ENCODE measurements at regions not wholly inside any gene's neighbourhood (a gene's known extent, or its start where the extent isn't known, plus 50 kb on each side); places are given as distances from the start of the nearest gene placed in this dataset.
"Not testable (repeated sequence)": the region's sequence is repeated elsewhere in the genome, so short reads cannot be mapped to it uniquely, and the experiment has no call there.

DNA sequence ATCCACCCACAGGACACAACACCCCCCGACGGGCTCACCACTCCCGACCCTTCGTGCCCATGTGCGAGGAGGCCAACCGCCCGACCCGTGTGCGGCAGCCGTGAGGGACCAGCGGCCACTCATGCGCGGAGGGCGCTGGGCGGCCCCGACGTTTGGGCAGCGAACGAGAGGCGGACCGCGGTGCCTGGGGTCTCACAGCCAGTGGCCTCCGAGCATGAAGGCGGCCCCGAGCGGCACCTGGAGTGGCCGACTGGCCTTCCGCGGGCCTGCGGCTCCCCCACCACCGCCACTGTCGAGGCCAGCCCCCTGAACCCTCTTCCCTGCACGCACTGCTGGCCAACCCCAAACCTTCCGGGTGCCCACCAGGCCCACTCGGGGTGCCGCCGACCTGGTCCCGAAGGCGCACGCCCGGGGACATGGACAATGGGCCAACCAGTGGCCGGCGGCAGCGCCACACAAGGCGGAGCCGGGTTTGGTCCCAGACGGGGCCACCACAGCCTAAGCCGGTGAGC lies 4274.9 kb upstream of the OR11H1 start:
- no peak for DNase-seq (ENCODE audit: low spot score)

DNA sequence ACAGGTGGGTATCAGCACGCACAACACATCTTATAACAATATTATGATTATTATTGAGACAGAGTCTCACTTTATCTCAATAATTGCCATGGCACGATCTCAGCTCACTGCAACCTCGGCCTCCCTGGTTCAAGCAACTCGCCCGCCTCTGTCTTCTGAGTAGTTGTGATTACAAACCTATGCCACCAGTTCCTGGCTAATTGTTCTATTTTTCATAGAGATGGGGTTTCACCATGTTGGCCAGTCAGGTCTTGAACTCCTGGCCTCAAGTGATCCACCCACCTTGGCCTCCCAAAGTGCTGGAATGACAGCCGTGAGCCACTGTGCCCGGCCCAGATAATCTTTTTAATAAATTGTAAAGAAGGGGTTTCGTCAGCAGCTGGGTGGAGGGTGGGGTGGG lies 4257.0 kb upstream of the OR11H1 start:
- not testable (repeated sequence) for DNase-seq (ENCODE audit: low spot score)

DNA sequence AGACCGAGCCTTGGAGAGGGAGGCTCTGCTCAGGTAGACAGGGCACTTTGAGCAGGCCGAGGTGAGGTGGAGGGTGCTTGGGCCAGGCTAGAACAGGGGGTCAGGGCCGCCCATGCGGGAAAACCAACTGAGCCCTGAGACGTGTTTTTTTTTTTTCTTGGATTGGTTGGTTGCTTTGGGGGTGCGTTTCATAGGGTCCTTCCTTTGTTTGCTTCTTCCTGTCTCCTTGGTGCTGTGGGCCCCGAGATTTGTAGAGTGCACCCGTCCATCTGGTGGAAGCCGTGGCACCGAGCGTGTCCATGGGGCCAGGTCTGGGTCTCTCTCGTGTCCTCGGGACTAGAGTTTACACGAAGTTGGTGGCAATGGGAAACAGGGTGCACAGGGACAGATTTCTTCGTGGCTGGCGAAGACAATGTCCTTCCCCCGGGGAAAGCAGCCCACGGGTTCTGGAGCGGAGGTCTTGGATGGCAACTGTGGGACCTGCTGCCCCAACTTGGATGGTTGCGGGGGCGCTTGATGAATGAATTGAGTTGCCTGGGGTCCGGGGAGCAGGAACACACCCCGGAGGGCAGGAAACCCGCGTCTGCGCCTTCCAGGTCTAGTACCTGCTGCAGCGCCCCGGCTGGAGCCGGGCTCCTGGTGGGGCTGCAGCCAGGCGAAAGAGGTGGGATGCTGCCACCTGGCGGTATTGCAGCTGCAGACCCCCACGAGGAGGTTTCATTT lies 4242.7 kb upstream of the OR11H1 start:
- peak; percentile 42 for DNase-seq (ENCODE audit: low spot score)

DNA sequence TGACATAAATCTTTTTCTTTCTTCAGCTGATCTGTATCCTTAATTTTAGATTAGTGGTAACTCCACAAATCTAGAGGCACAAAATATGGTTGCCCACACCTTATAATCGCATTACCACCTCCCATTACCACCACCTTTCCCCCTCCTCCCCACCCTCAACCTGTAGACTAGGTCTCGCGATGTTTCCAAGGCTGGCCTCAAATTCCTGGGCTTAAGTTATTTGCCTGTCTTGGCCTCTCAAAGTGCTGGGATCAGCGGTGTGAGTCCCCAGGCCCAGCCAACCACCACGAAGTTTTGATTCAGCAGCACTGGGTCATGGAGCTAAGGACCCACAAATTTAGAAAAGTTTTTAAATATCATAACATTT lies 4242.2 kb upstream of the OR11H1 start:
- DNase-seq (ENCODE audit: low spot score), result not testable (repeated sequence)

DNA sequence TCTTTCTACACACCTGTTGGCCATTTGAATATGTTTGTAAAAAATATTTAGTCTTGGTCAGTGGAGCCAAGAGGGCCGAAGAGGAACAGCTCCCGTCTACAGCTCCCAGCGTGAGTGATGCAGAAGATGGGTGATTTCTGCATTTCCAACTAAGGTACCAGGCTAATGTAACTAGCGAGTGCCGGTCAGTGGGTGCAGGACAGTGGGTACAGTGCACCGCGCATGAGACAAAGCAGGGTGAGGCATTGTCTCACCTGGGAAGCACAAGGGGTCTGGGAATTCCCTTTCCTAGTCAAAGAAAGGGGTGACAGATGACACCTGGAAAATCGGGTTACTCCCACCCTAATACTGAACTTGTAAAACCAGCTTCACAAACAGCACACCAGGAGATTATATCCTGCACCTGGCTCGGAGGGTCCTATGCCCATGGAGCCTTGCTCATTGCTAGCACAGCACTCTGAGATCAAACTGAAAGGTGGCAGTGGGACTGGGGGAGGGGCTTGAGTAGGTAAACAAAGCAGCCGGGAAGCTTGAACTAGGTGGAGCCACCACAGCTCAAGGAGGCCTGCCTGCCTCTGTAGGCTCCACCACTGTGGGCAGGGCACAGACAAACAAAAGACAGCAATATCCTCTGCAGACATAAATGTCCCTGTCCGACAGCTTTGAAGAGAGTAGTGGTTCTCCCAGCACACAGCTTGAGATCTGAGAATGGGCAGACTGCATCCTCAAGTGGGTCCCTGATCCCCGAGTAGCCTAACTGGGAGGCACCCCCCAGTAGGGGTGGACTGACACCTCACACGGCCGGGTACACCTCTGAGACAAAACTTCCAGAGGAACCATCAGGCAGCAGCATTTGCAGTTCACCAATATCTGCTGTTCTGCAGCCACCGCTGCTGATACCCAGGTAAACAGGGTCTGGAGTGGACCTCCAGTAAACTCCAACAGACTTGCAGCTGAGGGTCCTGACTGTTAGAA lies 4239.5 kb upstream of the OR11H1 start:
- DNase-seq (ENCODE audit: low spot score), result not testable (repeated sequence)

DNA sequence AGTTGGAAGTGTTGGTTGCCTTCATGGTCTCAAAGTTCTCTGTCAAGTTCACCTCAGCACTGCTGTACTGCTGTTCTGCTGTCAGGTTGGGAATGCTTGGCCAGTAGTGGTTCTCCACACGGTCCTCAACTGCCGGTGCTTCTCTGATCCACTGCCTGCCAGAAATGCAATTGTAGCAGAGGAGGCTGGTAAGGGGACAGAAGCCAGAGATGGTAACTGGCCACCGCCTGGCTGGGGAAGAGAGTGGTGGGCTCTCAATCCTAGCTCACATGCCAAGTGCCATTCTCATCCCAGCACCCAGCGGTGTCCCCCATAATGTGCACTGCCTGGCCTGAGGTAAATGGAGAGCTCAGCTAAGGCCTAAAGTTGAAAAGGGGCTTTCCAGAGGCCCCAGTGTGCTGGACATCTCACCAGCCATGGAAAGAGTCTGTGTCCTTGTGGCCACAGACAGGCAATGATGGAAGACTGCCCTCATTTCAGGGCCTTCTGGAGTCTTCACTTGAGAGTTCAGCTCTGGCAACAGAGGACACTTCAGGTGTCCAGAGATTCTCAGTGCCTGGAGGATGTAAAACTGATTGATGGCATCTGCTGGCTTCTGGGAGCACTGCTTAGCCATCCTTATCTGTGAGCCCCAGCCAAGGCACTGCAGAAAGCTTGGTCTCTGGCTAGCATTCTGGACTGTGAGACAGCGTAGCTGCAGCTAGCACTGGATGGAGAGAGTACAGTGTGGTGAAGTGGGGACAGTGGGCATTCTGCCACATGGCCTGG lies 4229.7 kb upstream of the OR11H1 start:
- DNase-seq (ENCODE audit: low spot score), result not testable (repeated sequence)

DNA sequence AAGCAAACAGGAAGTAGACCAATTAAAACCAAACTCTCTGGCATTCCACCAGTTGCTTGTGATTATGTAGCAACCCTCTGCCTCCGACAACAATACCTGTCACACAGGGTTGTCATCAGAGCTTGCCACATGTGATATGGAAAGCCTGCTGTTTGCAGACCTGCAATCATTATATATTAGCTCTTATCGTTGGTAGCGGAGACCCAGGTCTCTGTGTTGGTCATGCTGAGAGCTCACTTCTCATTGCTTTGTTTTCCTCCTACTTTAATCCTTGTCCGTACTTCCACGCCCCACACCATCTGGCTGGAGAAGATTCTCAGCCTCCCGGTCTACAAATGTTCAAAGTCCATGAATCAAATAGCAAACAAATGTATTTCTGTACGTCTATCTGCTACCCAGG lies 4225.6 kb upstream of the OR11H1 start:
- not testable (repeated sequence) for DNase-seq (ENCODE audit: low spot score)

DNA sequence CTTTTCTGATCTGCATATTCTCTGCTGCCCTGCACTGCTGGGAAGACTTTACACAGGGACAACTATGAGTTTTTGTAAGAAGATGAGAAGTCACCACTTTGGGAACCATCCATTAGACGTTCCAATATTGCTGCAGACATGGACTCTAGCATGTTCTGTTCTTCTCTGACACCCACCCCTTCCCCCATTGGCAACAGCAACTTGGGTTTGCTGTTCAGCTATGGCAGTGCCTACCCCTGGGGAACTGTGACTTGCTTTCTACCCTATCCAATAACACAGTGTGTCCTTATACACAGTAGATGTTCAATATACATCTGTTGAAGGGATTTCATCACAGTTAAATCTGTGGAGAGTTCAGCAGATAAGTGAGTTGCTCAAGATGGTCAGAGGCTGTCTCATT lies 4225.1 kb upstream of the OR11H1 start:
- not testable (repeated sequence) for DNase-seq (ENCODE audit: low spot score)

DNA sequence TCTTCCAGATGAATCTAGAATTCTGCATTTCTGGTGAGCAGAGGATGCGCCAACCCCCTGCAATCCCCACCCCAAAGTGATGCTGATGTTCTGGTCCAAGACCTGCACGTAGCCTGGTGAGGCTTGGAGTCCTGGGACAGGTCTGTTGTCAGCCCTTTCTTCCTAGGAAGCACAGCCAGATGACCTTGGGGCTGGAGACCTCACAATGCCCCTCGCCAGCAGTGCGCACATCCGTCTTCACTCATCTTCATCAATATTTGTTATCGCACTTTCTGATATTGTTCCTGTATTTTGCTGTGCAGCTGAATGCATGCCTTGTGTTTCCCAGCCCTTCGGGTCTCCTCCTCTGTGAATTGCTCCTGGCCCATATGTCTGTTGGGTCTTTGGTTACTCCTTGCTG lies 4222.8 kb upstream of the OR11H1 start:
- not testable (repeated sequence) for DNase-seq (ENCODE audit: low spot score)

DNA sequence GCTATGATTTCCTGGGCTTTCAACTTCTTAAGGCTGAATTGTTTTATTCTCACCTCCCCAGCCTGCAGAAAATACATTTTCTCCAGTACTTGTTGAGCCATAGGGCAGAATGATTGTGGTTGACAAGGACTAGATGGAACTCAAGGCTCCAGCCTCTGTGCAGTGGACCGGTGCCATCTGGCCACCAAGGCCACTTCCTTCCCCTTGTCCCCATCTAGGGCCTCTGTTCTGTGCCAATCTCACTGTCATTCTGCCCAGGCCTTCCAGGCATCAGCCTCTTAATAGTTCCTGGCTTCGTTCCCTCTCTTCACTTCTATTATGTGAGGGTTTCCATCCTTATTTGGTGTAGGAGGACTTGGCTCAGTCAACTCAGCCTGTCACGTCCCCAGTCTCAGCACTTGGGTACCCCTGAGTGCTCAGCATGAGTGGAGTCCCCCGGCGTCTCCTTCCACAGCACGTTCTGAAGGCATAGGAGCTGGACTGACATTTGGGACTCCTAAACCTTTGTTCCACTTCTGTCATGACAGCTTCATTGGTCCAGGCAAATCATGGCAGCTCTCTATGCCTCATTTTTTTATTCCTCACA lies 4221.0 kb upstream of the OR11H1 start:
- not testable (repeated sequence) for DNase-seq (ENCODE audit: low spot score)

DNA sequence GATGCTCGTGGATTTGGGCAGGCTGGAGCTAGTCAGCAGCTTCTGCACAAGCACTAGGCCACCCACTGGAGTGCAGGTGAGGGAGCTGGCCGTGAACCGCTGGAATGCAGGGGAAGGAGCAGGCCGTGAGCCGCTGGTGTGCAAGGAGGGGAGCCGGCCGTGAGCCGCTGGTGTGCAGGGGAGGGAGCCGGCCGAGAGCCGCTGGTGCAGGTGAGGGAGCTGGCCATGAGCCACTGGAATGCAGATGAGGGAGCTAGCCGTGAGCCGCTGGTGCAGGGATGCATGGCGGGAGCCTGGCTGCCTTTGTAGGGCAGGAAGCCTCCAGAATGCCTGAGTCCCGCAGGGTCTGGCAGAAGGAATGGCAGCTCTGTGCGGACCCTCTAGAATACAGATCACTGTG lies 4220.0 kb upstream of the OR11H1 start:
- DNase-seq (ENCODE audit: low spot score), result no peak

DNA sequence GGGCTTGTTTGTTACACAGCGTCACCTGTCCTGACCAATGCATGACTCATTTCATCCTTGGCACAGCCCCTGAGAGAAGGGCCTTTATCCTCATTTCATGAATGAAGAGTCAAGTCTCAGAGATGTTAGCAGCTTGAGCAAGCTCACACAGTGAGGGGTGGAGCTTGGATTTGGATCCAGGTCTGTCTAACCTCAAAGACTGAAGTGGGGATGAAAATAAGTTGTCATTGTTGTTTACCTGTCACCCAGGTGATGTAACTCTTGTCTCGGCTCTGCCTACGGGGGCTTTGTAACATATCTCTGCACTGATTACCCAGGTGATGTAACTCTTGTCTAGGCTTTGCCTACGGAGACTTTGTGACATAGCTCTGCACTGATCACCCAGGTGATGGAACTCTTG lies 4218.2 kb upstream of the OR11H1 start:
- DNase-seq (ENCODE audit: low spot score), result not testable (repeated sequence)

DNA sequence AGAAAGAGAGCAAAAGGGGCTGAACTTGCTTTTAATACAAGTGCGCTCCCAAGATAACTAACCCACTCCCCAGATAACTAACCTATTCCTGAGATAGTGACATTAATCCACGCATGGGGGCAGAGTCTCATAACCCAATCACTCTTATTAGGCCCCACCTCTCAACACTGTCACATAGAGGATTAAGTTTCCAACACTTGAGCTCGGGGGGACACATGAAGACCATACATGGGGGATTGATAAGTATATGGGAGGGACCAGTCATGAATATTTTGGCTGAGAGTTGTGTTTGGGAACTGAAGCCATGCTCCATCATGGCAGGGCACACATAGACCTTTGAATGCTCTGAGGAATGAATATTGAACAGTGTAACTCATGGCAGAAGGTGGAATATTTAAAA lies 4217.3 kb upstream of the OR11H1 start:
- DNase-seq (ENCODE audit: low spot score), result not testable (repeated sequence)

DNA sequence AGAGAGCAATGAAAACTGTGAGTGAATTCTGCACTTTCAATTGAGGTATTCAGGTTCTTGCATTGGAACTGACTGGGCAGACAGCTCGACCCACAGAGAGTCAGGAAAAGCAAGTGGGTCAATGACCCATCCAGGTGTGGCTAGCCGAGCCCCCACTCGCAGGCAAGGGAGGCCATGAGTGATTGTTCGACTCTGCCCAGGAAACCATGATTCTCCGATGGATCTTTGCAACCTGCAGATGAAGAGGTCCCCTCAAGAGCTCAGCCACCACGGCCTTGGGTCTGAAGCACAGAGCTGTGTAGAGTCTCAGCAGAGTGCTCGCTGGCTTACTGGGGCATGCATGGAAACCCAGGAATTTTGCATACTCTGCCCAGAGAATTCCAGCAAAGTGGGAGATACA lies 4215.4 kb upstream of the OR11H1 start:
- DNase-seq (ENCODE audit: low spot score), result not testable (repeated sequence)

DNA sequence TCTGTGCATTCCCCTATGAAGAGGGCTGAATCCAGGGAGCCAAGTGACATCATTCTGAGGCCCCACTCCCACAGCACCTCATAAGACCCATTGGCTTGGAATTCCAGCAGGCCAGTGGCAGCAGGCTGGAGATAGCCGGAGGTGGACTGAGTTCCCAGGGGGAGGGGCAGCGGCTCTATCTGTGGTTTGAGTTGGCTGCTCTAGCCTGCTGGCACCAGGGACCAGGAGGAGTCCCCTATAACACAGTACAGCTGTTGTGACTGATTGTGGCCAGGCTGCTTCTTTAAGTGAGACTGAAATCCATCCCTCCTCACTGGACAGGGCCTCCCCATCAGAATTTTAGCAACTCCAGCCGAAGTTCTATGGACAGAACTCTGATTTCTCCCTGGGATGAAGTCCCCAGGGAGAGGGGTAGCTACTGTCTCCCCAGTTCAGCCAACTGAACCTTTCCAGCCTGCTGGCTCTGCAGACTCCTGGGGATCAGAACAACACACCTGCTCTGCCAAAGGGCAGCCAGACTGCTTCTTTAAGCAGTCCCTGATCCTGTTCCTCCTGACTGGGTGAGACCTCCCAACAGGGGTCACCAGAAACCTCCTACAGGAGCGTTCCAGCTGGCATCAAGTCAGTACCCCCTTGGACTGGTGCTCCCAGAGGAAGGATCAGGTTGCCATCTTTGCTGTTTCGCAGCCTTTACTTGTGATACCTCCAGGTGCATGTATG lies 4214.8 kb upstream of the OR11H1 start:
- DNase-seq (ENCODE audit: low spot score), result not testable (repeated sequence)

DNA sequence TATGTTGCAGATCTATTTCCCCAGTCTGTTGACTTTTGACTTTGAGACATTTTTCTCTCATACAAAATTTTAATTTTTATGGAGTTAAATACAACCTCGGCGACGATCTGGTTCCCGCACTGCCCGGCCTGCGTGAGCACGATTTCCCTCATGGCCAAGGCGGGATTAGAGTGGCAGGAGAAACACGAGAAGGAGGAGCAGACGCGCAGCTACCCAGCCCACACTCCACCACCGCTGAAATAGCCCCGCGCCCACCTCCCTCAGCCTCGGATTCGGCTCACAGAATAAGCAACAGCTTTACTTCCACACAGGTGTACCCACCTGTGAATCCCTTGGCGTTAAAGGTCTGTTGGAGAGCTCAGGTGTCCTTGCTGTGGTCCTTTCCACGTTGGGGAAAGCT lies 4209.4 kb upstream of the OR11H1 start:
- DNase-seq (ENCODE audit: low spot score), result not testable (repeated sequence)

DNA sequence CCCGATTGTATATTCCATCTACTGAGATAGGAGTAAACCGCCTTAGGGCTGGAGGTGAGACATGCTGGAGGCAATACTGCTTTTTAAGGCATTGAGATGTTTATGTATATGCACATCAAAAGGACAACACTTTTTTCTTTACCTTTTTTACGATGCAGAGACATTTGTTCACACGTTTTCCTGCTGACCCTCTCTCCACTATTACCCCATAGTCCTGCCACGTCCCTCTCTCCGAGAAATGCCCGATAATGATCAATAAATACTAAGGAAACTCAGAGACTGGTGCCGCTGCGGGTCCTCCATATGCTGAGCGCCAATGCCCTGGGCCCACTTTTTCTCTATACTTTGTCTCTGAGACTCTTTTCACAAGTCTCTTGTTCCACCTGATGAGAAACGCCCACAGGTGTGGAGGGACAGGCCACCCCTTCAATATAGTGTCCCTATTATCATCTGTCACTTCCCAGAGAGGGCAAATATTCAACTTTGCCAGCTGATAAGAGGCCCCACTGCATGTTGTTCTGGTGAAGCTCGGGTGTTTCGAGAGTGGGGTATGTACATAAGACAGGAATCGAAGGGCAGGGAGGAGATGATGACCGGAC lies 4203.5 kb upstream of the OR11H1 start:
- not testable (repeated sequence) for DNase-seq (ENCODE audit: low spot score)

DNA sequence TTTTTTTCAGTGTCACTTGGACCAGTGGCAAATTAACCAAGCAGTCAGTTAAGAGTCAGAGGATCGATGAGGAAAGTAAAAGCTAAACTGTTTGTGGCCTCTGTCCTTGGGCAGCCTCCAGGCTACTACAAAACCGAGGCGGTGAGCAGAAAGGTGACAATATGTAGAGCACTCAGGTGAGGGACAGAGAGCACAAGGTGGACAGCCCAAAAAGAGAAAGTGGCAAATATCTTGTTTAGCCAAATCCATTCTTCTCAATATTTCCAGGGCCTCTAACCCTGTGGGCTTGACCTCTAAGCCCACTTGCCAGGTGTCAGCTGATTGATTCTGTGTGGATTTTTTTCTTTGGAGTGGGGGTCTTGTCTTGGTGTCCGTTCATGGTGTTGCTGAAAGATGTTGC lies 4202.2 kb upstream of the OR11H1 start:
- DNase-seq (ENCODE audit: low spot score), result no peak

DNA sequence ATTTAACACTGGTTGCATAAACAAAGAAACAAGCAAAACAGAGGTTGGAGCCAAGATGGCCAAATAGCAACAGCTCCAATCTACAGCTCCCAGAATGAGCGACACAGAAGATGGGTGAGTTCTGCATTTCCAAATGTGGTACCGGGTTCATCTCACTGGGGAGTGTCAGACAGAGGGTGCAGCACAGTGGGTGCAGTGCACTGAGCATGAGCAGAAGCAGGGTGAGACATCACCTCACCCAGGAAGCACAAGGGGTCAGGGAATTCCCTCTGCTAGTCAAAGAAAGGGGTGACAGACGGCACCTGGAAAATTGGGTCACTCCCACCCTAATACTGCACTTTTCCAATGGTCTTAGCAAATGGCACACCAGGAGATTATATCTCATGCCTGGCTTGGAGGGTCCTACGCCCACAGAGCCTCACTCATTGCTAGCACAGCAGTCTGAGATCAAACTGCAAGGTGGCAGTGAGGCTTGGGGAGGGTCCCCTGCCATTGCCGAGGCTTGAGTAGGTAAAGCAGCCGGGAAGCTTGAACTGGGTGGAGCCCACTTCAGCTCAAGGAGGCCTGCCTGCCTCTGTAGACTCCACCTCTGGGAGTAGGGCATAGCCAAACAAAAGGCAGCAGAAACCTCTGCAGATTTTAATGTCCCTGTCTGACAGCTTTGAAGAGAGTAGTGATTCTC lies 4186.5 kb upstream of the OR11H1 start:
- DNase-seq (ENCODE audit: low spot score), result not testable (repeated sequence)

DNA sequence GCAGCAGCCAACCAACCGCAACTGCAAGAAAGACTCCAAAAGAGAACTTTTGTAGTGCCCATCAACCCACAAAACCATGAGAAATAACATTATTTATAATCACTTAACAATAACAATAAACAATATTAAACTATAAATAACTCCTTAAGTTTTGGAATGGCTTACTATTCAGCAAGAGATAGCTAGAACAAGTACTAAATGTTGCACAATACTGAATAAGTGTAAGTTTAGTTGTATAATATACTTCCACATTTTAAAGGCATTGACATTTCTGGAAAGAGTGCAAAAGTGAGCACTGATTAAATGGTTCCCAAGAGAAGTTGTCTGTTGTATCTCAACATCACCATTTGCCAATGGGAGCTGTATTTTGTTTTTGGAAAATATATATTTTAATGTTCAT lies 4176.8 kb upstream of the OR11H1 start:
- DNase-seq (ENCODE audit: low spot score), result not testable (repeated sequence)
